ENCODE measurements at regions not wholly inside any gene's neighbourhood (a gene's known extent, or its start where the extent isn't known, plus 50 kb on each side); places are given as distances from the start of the nearest gene placed in this dataset.

DNA sequence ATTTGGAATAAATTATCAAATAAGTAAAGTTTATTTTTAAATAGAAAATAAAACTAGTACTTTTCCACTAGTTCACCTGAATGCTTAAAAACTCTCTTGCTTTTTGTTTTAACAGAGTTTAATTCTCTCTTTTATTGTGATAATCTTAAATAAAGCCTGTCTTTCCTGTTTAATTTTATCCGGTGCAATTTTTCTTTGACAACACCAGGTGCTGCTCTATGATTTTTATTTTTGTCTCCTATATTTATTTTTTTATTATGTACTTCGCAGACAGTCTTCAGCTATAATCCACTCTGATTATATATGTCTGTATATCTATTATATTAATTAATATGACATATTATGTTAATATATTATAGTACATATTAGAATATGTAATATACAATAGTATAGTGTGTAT is 1293.0 kb upstream of the EPHA6 start (continued):
- no peak for TF ChIP-seq POU5F1 (IDR thresholded peaks at IDR 0.05; ENCODE audit: low read depth, low read length)
- TF ChIP-seq, protein P1, sequence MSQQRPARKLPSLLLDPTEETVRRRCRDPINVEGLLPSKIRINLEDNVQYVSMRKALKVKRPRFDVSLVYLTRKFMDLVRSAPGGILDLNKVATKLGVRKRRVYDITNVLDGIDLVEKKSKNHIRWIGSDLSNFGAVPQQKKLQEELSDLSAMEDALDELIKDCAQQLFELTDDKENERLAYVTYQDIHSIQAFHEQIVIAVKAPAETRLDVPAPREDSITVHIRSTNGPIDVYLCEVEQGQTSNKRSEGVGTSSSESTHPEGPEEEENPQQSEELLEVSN (IDR thresholded peaks at IDR 0.05): no peak
- TF ChIP-seq MAFK (IDR thresholded peaks at IDR 0.05; ENCODE audit: low read depth, low read length): no peak
- TF ChIP-seq HDAC6 (IDR thresholded peaks at IDR 0.05; ENCODE audit: low read depth, low read length): no peak
- no peak for TF ChIP-seq EGR1 (IDR thresholded peaks at IDR 0.05; ENCODE audit: borderline replicate concordance, low read depth, low read length)
- TF ChIP-seq RNF2 (IDR thresholded peaks at IDR 0.05; ENCODE audit: borderline replicate concordance, low read depth, low read length, missing control alignments, poor library complexity, severe bottlenecking): no peak
- TF ChIP-seq POLR2AphosphoS5 (IDR thresholded peaks at IDR 0.05; ENCODE audit: low read depth, low read length): no peak

Data from H1 (cell line).